GM21528 (cell line): ENCODE measurements at regions not wholly inside any gene's neighbourhood (a gene's known extent, or its start where the extent isn't known, plus 50 kb on each side); places are given as distances from the start of the nearest gene placed in this dataset.
"Not testable (repeated sequence)": the region's sequence is repeated elsewhere in the genome, so short reads cannot be mapped to it uniquely, and the experiment has no call there.

Experiments used
- ATAC-seq: cut with Tn5 transposase; IDR thresholded peaks from one replicate; pipeline ENCODE4 v1.9.1; 2021; ENCODE audit warnings: mild to moderate bottlenecking, moderate library complexity; ENCODE audit not compliant: unreplicated experiment, low FRiP score

DNA sequence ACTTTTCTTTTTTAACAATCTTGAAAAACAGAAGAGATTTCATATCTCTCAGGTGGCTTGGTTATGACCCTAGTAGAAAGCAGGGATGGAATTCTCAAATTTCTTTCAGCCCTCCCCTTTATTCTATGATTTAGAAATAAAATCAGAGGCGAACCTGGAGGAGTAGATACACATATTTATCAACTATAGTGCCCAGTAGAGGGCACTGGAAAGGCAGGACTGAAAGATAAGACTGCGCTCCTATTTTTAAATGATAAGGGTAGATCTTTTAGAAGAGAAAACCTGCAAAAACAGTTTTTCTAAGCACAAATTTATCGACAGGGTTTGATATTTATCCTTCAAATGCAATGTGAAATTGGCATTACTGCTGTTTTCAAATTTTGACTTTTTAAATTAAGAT is 1296.6 kb downstream of the EPHA7 start:
- no peak for ATAC-seq

DNA sequence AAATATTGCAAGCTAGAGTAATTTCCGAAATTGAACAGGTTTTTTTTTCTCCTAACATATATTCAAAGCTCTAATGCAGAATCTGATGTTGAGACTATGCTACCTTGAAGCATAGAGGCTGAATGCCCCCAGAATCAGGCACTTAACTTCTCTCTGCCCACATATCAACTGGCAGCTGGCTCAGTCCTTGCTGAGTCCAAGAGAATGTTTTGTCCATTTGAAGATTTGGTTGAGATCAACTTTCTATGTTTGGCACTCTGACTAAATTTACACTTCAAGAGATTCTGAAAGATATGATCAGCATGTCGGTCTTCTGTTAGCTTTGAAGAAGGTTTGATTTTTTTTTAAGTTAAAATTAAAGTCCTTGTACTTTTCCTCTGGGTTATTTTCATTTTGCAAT is 1298.1 kb downstream of the EPHA7 start:
- no peak for ATAC-seq

DNA sequence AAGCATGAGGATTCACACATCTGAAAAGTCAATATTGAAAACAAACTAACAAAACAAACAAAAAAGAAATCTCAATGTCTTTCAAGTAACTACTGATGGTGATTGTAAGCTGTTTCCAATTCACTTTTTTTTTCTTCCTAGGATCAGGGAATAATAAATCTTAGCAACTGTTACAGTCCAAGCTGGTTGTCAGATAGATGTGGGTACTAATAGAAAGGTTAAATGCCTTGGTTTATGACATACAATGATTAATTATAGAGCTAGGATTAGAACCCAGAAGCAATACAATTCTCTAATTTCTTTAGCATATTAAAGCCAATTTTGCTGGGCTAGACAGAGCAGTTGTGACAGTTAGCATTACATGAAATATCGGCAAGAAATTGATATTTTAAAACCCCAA is 1301.6 kb downstream of the EPHA7 start:
- ATAC-seq = no peak

DNA sequence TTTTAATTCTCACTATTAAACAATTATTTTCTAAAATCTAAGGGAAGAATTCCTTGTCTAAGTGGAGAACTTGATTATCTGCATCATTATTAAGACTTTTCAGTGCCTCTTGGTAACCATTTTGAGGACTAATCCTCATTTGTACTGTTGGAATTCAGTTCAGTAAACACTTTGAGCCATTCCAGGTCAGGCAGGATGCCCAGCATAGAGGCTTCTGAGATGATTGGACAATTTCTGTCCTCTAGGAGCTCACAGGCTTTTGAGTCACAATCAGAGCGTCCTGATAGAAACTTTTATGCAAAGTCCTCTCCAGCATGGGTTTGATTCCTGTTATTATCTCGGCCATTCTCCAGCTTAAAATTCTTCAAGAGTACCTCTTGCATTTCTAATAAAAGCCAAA is 1304.6 kb downstream of the EPHA7 start:
- no peak for ATAC-seq

DNA sequence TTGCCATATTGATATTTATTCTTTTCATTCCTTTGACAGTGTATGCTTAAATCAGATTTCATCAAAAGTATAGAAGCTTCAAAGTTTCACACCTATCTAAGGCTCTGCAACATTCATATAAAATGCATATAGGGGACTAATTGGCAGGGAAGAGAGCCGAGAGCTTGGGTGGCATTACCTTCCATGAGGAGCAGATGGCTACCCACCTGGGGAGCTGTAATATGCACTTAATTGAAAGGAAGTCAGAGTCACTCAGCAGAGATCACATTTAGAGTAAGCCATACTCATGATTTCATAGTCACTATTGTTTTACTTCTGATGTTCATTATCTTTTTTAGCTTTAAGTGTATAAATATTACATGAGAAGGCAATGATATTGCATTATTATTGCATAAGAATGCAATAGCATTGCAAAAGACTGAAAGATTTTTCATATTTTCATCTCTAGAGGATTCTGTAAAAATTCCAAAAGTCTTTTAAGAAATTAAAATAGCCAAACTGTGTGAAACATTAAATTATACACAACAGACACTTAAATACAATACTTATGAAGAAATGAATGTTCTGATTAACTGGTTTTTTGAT is 1305.2 kb downstream of the EPHA7 start:
- no peak for ATAC-seq

DNA sequence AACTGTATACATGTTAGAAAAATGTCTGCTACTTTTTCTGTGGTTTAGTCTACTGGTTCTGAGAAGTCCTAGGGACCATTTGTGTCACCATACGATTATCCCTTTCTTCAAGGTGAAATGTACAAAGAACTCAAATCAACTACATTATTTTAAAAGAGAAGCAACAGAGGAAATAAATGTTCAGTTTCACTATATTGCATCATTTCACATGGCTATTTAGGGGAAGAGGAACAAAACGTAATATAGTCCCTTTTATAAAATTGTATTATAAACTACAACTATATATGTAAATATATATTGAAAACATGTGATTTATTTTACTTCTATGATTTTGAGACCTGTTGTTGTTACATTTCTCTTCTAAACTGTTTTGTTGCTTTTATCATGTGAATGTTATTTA is 1308.0 kb downstream of the EPHA7 start:
- ATAC-seq = no peak

DNA sequence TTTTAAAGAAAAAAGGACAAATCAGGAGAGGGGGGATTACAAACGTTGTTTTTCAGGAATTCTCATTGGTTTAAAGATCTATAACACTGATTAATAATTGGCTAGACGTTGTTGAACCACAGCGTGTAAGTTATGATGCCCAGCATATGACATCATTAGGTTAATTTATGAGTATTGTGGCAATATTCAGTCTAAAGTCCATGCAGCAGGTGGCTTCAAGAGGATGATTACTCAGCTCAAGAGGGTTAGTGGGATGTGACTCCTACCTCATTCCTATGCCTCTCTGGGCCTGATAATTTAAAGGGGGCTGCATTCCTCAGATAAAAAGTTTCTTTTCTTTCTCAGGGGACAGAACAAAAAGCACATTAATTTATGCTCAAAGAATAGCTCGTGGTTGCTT is 1309.0 kb downstream of the EPHA7 start:
- no peak for ATAC-seq

DNA sequence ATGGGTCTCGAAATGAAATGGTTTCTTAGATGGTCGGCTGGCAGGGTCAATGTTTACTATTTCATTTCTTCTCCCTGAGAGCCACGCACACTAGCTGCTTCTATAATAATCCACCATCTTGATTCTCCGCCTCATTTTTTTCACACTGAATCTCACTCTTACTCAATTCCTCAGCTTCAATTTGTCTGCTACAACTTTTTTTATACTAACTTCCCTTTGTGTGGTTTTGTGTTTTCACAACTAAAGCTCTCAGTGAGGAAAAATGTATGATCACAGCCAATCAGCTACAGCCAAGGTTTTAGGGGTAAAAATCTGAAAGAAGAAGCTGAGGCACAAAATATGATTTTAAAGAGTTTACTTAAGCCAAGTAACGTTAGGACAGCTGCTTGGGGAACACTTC is 1309.4 kb downstream of the EPHA7 start:
- ATAC-seq = no peak

DNA sequence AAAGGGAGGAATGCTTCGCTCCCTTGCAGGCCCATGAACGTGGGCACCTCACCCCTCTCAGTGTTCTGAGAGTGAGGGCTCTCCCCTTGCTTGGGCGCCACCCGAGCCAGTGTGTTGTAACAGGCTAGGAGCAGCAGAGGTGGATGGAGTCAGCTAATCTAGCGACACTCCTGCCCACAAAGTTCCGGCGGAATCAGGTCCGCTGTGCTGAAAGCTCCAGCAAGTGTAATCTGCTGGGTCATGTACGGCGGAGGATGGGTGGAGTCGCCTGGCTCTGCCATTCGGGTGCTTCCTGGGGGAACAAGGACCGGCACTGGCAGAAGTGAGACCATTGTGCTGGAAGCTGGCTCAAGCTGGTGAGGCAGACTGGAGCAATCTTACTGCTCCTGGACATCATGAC is 1310.1 kb downstream of the EPHA7 start:
- ATAC-seq = no peak

DNA sequence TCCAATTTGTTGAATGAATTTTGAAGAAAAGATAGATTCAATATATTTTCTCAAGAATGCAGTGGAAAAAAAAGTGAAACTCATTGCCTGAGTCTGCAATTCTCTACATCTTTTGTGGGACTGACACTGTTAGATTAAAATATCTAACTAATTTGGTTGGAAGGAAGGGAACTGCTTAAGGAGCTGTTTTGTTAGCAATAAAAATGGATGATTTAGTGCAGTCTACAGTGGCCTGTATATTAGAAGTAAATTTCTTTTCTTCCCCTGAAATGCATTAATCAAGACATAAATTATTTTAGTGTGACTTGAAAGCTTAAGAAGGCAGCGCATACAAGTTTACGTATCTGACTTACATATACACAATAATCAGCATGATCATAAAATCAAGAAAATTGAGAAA is 1332.6 kb downstream of the EPHA7 start:
- no peak for ATAC-seq

DNA sequence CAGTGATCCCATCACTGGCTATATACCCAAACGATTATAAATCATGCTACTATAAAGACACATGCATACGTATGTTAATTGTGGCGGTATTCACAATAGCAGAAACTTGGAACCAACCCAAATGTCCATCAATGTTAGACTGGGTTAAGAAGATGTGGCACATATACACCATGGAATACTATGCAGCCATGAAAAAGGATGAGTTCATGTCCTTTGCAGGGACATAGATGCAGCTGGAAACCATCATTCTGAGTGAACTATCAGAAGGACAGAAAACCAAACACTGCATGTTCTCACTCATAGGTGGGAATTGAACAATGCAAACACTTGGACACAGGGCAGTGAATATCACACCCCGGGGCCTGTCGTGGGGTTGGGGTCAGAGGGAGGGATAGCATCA is 1335.4 kb downstream of the EPHA7 start:
- not testable (repeated sequence) for ATAC-seq

DNA sequence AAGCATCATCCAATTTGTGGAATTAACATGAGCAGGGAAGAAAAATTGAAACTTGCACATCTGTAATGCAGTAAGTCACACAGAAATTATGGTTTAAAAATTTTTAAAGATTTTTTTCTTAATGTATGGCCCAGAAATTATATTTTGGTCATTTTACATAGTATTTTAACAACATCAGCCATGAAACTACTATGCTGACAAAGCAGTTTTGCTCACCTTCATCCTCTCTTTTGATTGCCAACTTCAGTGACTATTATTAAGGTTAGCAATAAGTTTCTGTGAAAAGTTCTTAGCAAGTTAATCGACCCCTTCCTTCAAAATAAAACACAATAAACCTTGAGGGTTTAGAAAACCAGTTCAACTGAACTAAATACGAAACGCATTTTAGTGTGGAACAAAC is 1347.0 kb downstream of the EPHA7 start:
- ATAC-seq = no peak

DNA sequence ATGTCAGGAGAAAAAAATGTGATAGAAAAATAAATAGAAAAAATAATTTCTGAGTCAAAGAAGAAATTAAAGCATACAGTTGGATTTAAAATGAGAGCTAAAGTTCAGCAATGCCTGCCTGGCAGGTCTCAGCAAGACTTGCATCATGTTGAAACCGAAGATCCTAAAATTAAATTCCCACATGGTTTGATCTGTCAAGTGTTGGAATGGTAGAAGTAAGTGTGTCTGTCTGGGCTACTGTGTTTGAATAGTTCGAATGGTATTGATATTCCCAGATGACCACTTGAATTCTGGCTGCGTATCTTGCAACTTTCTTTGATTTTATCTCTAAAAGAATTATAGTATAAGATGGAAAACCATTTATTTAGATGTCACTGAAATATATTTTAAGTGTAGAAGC is 1349.6 kb downstream of the EPHA7 start:
- no peak for ATAC-seq

DNA sequence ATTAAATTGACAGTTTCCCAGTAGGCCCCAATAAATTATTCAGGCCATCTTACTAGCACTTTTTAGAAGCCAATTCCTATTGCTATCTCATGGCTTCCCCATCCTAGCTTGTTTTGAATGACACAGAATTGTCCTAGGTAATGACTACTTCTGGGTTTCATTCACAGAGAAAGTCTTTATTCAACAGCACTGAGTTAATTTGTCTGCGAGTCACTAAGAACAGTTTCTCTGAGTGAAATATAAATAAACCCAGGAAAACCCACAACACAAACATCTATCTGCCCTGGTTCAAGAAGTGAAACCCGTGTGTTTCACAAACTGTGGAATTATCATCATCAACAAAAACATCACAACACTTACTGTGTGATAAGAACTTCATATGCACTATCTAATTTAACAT is 1366.8 kb downstream of the EPHA7 start:
- no peak for ATAC-seq

DNA sequence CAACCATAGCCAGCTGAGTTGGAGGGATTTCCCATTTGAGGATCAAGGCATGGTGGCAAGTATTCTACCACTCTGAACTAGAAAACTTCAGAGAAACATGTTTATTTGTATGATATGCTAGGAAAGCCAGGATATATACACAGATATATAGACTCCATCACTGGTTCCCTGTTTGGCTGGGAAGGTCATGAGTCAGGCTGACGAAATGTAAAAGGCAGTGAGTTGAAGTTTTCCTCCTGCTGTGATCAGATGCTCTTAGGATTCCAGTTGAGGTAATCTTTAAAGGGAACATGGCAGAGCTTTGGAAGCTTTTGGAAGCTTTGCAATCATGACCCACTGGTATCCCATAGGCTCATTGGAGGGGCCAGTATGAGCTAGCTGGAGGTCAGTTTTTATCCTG is 1369.1 kb downstream of the EPHA7 start:
- ATAC-seq = no peak

DNA sequence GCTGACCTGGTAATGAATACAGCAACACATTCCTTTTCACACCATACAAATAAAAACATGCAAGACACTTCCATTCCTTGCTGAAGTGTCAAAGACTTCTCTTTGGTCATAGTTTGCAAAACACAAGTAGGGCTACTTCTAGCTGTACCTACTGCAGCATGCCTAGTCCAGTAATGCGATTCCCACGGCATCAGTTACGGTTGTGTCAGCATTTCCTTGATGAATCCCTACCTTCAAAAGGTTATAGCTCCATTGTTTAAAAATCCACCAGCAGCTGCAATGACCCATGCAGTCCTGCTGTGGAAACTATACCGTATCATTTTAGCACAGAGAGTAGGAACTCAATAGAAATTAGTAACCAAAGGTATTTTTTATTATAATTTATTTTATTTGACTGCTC is 1371.5 kb downstream of the EPHA7 start:
- no peak for ATAC-seq

DNA sequence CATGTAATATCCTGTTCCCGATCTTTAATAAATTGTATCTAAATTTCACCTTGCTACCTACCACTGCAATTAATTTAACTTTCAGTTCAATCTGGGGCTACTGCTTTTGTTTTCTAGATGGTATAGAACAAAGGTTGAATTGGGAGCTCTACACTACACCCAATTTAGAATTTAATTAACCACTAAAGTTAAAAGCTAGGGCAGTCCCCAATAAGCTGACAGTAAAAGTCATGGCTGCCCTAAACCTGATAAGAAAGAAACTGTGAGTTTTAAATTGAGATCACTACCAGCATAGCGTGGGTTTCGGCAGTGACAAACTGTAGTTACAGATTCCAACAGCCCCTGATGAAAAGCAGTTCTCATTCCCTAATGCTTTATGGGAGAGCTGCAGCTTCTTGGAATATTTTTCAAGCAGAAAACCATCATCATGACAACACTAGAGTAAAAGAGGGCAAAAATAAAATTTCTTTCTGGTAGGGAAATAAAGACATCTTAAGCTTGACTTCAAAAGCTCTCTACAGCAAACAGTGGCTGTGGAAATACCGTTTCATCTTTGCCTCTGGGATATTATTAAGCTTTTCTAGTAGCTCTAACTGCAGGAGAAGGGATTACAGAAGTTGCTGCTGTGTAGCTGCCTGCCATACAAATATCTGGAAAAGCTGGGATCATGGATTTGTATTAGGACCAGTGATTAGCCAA is 1372.1 kb downstream of the EPHA7 start:
- ATAC-seq = no peak

DNA sequence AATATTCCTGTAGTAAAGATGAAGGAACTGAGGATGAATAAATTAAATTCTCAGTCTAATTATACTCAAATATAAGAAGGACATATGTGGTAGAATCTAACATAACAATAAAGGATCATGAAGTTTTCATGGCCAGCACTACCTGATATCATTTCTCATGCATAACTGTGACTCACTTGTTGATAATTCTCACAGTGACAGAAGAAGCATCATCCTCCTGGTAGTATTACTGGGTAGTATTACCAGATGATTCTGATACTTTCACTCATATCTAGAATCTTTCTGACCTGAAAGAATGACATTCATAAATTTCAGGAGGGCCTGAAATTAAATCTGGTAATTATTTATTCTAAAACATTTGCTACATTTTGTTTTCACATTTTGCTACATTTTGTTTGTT is 1375.0 kb downstream of the EPHA7 start:
- no peak for ATAC-seq

DNA sequence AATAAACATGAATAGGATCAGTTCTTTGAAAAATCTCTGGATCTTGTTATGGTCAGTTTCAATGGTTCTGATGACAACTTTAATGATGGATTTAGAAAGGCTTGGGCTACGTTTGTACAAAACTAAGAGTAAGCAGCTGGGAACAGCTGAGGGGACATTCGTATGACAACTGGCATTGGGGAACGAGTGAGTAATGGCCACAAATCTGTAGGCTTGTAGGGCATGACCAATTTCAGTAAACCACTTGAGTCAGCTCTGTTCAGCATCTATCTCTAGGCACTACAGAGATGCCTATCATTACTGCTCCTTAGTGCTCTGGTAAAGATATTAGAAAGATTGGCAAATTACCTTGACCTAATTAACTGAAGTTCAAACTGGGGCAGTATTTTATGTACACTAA is 1375.6 kb downstream of the EPHA7 start:
- ATAC-seq = no peak

DNA sequence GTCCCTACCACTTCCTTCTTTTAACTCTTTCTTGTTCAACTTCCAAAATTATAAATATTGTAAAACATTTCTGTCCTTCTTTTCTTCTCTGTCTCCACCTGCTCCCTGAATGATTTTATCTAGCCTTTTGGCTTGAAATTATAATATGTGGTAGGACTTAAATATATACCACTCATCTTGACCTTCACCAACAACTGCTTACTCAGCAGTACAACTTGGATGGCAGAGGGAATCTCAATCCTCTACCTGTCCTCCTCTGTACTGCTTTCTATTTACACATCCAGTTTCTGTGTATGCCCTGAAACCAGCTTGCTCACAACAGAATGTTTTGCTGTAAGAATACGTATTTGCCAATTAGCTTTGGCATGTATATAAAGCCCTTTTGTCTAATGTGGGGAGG is 1392.5 kb downstream of the EPHA7 start:
- ATAC-seq = no peak

DNA sequence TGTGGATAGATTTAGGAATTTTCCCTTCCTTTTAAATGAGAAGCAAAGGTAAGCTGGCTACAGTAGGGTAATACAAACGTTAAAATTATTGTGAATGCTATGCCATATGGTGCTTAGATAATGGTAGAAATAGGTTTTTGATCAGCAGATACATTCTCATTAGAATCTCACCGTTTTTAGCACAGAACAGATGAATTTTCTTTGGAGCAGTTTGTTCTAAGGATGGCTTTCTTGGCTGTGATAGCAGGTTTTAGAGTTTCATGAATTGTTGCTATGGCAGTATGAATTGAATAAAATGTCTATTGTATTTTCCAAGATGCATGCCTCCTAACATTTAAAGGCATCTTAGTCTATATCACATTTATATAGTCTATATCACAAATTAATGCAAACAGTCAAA is 1394.5 kb downstream of the EPHA7 start:
- ATAC-seq = no peak

DNA sequence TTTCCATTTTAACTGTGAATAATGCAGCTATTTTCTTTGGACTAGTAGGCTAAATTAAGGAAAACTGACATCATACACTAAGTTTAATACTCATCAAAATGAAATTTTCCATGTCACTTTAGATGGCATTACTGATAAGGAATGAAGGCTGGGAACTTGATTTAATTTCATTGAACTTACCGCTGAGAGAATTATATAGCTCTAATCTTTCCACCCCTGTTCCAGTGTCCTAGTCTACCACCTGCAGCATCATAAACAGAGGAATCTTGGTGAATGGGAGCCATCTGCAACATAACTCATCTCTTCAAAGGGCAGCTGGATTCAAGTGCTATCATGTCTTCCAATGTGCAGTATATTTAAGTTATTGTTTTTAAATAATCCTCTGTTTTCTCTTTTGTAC is 1395.2 kb downstream of the EPHA7 start:
- no peak for ATAC-seq
